GM03348 (cell line): ENCODE measurements at regions not wholly inside any gene's neighbourhood (a gene's known extent, or its start where the extent isn't known, plus 50 kb on each side); places are given as distances from the start of the nearest gene placed in this dataset.
A peak's percentile ranks its signal among the peaks of the same experiment; 100 is the strongest.
"Not testable (repeated sequence)": the region's sequence is repeated elsewhere in the genome, so short reads cannot be mapped to it uniquely, and the experiment has no call there.

Source experiments
- DNase-seq: peaks from one replicate; pipeline ENCODE4 v3.0.0; 2012; ENCODE audit warnings: low spot score

DNA sequence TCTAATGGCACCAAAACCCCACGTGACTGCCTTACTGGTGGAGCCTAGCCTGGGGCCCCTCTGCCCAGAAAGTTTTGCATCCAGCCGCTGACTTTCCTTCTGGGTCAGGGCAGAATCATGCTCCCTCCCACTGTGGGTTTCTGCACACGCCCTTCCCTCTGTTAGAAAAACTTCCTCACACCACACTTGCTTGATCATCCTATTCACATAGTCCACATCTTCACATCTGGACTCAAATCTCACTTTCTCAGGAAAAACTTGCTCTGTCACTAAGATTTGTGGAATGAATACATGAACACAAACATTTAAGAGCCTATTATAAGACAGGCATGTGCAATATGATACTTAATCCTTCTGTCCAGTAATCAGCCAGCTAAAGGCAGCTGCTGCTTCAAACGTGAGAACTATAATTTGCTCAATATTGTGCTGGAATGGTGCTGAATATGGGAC, 274.7 kb downstream of the RND3 start:
- DNase-seq = peak; percentile 43

DNA sequence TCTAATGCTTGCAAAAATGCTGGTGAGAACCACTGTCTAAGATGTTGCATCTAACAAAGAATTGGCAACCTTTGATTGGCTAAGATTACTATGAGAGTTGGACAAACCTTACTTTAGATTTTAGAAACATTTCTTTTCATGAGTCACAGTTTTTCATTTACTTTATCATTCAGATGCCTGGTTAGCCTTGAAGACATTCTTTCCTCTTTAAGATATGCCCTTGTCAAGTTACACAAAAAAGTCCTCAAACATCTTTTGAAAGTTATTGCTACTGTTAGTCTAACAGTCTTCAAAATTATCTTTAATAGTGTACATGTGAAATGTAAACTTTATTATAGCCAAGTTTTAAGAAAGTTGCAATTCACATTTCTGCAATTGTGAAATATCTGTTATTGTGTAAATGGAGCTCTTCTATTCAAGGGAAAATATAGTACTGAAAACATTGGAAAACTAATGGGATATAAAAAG, 276.3 kb downstream of the RND3 start:
- peak; percentile 52 for DNase-seq

DNA sequence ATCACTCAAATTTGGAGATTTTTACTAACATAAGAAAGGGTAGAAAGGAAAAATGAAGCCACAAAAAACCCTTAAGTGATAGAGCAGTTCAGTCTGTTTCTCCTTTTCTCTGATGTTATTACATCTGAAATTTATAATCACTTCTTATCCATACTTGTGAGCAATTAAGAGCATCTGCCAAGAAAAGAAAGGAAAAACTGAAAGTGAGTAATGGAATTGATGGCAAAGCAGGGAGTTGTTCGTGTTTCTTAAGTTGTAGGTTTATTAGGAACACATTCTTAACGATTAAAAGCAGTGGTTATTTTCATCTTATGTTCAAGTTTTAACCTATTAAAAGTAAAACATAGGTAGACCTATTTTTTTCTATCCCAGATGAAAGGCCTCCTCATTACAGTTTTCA, 277.7 kb downstream of the RND3 start:
- DNase-seq = peak; percentile 15

DNA sequence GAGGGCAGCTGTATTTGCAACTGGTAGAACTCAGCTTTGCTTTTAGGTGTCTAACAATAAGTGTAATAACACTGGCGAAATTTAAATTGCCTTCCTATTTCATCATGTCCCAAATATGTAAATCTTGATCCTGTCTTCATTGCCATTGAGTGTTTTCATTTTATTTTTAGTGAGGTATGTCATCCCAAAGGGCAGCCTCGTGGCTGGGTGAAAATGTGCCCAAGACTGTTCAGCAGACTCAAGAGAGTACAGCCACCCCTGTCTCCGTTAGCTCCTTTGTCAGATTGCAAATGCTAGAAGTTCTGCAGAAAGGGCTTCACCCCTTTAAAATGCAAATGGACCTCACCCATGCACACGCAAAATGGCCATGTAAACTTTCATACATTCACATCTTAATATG, 278.8 kb downstream of the RND3 start:
- no peak for DNase-seq

DNA sequence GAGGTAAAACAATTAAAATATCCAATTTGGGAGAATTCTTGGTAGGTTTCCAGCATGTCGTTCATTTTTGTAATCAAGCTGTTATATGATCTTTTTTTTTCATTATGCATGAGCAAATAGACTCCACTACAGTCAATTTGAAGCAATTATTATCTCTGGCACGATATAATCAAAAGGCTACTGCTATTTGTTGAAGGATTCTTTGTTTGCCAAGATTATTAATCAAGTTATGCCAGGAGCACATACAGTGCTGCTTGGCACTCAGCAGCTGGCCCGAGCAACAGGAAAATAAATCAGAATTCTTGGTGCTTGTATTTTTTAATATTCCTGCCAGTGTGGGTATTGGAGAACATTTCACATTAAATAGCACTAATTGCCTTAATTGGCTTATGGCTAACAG, 279.5 kb downstream of the RND3 start:
- DNase-seq = no peak

DNA sequence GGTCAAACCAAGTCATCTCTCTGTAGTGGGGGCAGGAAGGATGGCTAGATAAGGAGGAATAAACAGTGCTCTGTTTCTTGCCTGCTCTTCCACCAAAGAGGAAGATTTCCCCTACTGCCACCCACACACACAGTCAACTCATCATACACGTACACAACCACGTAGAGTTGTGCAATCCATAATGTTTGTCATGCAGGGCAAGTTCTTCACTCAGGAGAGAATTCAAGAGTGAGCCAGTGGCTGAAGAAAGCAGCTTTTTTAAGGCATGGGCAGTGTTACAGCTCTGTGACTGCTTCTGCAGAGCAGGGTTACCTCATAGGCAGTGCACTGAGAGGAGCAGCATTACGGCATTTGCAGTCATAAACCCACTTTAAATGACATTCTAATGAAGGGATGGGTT, 283.0 kb downstream of the RND3 start:
- DNase-seq = peak; percentile 61

DNA sequence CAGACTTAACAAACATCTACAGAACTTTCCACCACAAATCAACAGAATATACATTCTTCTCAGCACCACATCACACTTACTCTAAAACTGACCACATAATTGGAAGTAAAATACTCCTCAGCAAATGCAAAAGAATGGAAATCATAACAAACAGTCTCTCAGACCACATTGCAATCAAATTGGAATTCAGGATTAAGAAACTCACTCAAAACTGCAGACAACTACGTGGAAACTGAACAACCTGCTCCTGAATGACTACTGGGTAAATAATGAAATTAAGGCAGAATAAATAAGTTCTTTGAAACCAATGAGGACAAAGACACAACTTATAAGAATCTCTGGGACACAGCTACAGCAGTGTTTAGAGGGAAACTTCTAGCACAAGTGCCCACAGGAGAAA, 292.7 kb downstream of the RND3 start:
- not testable (repeated sequence) for DNase-seq

DNA sequence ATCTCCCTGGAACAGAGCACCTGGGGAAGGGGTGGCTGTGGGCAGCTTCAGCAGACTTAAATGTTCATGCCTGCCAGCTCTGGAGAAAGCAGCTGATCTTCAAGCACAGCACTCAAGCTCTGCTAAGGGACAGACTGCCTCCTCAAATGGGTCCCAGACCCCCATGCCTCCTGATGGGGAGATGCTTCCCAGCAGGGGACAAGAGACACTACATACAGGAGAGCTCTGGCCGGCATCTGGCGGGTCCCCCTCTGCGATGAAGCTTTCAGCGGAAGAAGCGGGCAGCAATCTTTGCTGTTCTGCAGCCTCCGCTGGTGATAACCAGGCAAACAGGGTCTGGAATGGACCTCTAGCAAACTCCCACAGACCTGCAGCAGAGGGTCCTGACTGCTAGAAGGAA, 294.8 kb downstream of the RND3 start:
- DNase-seq = no peak

DNA sequence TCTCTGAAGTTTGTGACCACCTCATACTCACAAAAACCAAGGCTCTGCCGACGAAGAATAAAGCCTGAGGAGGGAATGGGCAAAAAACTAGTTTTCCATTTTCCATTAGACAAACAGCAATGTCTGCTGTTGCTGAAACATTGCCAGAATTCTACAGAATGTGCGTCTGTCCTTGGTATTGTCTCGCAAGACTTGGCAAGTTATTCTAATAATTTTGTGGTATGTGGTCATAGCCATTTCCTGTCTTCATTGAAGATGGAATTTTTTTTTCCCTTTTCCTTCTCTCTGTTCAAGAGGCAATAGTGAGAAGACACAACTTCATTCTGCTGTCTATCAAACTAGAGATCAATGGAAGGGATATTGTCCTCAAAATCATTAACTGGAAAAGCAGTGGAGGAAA, 296.1 kb downstream of the RND3 start:
- peak; percentile 57 for DNase-seq

DNA sequence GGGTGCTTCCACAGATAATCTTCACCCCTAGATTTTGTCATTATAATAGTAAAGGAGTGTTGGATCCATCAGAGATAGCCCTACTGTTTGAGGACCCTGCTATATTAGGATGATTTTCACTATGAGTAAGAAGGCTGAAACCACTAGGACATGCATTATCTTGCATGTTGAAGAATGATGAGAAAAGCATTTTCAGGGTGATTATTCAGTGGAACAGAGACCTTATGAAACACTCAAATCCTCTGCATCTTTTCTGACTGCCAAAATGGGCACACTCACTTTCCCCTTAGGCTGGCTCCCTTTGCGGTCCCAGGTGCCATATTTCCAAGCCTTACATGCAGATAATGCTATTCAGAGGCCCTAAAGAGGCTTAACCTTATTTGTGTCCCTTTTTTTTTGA, 296.9 kb downstream of the RND3 start:
- no peak for DNase-seq

DNA sequence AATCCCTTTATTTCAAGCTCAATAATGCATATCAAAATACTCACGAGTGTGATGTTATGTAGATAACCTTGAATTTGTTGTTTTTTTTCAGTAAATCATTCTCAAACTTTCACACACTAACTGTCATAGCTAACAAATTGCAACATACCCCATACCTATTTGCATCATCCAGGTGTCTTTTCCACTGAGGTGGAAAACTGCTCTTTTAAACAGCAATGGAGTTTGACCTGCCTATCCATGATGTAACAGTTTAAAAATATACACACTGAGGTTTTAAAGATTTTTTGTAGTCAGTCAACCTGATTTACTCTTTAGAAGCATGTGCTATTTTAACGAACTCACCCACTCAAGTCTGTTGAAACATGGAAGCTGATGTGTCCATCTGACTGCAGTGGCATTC, 298.7 kb downstream of the RND3 start:
- DNase-seq = no peak

DNA sequence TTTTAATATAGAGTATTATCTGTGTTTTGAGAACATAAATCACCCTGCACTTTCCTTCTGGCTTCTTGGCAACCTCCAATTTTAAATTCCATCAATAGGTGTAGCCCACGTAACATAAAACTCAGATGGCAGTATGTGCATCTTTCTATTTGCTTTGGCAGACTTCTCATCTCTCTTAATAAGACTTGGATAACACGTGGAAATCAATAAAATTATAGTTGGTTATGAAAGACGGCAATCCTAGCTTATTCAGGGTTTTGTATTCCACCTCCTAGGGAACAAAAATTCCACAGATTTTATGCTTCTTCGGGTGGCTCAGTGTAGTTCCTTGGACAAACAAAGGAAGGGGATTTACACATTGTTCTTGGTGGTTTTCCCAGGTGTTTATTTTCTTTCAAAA, 299.3 kb downstream of the RND3 start:
- no peak for DNase-seq

DNA sequence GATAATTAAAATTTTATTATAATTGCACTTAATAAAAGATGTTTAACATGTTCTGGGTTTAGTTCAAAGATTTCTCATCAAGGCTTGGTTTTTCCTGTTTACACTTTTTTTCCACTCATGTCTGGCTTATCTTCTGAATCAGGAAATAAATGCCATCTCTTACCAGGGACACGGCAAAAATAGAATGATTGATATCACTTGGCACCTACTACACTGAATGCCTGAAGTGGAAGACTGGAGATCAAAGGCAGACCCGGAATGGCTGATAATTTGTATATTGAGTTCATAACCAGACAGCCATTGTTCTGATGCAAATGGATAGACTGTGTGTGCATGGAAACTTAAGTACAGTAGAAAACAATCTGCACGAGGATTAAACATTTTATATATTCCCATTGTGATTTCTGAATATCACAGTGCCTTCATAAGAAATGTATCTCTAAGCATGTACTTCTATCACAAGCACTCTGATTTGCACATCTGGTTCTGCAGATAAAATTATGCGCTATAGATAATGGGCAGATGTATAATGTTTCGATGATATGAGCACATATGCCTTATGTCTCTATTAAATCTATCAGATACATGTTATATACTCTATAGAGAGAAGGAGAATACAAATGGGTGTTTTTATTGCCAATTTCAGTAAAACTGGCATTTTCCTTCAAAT, 304.8 kb downstream of the RND3 start:
- DNase-seq = no peak

DNA sequence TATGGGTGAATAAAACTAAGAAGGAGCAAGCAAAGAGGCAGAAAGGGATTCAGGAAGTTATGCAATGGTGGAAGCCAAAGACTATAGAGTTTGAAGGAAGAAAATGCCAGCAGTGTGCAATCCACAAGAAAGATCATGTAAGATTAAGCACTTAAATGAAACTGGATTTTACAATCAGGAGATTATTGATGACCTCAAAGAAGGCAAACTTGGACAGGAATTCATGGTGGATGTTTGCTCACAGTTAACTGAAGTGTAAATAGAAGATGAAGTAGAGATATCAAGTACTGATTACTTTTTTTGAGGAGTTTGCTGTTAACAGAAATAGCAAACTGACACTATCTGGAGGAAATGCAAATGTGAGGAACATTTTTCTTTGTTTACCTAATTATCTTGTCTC, 308.9 kb downstream of the RND3 start:
- no peak for DNase-seq

DNA sequence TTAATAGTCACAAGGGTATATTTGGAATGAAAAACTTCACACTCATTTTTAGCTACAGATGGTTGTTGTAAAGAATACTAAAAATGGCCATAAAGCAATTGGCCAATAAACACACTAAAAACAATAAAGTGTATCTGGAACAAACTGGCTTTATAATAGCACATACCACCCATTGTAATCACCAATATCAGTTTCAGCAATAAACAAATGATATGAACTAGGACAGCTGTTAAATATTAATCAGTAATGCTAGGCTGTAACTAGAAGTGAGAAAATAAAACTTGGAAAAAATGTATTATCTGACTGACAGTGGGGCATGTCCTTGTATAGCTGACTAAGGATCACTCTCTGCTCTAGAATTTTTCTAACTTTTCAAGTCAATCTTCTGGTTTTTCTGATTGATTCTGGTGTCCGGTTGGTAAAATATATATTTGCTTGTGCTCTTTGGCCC, 312.5 kb downstream of the RND3 start:
- DNase-seq = no peak

DNA sequence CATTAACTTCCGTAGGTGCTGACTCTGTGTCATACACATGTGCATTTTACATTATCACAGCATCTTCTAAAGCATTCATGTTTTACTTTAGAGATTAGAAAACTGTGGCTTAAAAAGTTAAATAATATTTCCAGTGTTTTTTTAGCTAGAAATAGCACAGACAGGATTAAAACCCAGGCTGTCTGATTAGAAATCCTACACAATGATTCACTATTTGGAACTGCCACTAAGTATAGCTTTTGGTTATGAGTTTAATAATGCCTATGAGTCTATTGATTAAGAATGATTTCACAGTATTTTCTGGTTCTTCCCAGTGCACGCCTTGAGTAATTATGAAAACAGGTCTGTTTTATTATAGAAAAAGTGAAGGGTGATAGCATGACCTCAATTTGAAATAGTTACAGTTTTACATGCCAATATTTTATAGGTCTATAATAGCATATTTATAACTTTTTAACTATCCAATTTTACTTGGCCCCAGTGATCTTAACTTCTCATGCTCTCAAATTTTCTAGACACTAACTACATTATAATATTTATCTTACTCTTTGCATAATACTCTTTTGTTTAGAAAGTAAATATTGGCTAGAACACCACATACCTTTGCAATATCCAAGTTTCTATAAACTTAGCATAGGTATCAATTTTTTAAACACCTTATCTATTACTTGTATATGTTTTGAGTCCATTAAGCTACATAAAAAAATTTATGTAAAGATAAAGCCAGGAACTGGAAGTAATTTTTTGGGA, 313.2 kb downstream of the RND3 start:
- no peak for DNase-seq

DNA sequence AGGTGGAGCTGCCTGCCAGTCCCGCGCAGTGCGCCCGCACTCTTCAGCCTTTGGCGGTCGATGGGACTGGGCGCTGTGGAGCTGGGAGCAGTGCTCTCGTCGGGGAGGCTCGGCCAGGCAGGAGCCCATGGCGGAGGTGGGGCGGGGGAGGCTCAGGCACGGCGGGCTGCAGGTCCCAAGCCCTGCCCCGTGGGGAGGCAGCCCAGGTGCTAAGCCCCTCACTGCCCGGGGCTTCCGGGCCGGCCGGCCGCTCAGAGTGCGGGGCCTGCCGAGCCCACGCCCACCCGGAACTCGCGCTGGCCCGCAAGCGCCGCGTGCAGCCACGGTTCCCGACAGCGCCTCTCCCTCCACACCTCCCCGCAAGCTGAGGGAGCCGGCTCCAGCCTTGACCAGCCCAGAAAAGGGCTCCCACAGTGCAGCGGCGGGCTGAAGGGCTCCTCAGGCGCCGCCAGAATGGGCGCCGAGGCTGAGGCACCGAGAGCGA, 316.4 kb downstream of the RND3 start:
- no peak for DNase-seq

DNA sequence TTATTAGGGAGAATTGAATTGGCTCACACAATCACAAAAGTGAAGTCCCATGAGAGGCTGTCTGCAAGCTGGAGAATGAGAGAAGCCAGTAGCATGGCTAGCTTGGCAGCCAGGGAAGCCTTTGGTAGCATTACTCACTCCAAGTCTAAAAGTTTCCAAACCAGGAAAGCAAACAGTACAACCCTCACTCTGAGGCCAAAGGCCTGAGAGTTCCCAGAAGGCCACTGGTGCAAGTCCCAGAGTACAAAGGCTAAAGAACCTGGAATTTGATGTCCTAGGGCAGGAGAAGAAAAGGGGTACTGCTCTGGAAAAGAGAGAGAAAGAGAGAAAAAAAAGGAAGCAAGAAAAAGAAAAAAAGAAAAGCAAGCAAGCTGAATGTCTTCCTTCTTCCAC, 318.2 kb downstream of the RND3 start:
- peak; percentile 59 for DNase-seq

DNA sequence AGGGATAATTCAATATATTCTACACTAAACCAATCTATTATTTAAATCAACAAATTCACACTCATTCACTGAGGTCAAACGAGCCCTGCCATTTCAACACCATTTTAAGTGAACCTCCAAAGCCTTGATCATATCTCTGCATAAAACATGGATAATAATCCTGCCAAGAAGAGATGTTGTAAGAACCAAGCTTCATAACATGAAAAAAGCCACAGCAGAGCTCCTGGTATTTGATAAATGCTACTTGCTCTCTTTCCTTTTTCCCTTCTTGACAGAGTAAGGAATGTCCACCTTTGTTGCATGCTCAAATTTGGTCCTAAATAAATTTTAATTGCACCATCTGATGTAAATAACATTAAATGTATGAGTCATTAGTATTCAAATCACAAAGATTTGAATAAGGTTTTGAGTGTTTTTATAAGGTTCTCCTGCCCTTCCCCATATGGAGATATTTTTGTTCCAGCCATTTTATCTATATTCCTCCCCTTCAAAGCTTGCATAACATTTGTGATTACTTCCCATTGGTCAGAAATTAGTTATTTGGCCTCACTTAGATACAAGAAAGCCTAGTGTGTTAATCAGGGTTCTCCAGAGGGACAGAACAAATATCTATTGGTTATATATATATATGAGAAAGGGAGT, 318.8 kb downstream of the RND3 start:
- peak; percentile 43 for DNase-seq

DNA sequence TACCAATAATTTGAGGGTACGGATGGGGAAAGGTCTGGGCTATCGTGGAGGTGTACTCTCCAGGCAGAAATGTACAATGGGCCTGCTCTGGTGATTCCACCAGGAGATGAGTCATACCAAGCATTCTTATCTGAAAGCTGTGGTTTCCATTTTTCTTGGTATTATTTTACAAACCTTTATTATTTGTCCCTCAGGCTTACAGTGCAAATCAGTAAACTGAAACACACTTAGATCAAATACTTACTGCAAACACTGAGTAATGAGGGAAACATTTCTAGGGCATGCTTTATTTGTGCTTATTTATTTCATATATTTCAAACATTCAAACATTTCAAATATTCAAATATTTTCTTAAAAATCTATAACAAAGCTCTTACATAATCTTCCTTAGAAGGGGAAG, 319.8 kb downstream of the RND3 start:
- peak; percentile 67 for DNase-seq

DNA sequence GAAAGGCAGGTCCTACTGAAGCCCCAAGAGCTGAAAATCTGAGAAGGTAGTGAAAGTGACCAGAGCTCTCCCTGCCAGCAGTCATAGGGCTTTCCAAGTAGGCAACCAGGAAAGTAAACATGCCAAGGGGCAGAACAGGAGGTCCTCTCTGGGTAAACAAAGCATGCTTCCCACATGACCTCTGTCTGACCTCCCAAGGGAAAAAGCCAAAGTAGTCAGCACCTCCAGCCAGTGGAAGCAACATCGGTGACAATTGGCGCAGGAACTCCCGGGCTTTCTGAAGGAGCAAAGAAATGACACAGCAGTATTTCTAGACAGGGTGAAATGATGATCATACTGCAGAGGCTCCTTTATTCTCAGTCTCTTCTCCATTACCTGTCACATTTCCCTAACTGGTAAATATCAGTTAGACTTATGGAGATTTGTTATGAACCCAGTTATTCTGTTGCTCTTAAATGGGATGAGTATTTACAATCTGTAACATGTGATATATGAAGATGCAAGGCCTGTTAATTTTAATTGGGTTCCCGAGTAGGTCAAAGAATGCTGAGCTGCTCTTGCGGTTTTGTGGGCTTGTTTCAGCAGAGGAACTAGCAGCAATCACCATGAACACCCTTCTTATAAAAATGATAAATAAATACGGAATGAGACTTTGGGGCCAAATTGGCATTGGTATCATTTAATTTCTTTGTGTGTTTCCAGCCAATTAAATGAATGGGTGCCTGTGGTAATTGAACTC, 321.0 kb downstream of the RND3 start:
- DNase-seq = no peak

DNA sequence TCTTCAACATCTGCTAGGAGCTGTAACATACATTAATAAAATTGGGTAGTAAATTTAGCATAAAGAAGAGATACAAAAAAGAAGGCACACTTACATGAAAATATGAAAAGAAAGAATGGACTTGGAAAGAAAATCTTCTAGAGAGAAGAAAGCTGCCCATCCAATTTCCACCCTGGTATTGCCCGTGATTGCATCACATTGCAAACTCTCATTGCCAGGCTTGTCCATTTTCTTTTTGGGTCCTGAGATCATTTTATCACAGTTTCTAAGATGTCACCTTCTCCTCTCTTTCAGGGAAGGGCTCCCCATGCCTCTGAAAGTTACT, 321.5 kb downstream of the RND3 start:
- DNase-seq = no peak
